Mesenchymal stem cell (in vitro differentiated cells and primary cell): ENCODE measurements at regions not wholly inside any gene's neighbourhood (a gene's known extent, or its start where the extent isn't known, plus 50 kb on each side); places are given as distances from the start of the nearest gene placed in this dataset.

Experiments
- DNase-seq: peaks from one replicate; pipeline ENCODE4 v3.0.0-alpha.2; 2013
- H2AFZ ChIP-seq: one replicate; pipeline ENCODE4 v1.6.1; 2013; ENCODE audit warnings: low read depth, mild to moderate bottlenecking, control low read depth, inconsistent platforms, low read length, moderate library complexity
- H2AK5ac ChIP-seq: 2 replicates; pipeline ENCODE4 v1.6.1; 2013; ENCODE audit warnings: low read length, moderate library complexity, mild to moderate bottlenecking, inconsistent platforms; ENCODE audit not compliant: severe bottlenecking
- H2BK120ac ChIP-seq: one replicate; pipeline ENCODE4 v1.6.1; 2013; ENCODE audit warnings: low read depth, mild to moderate bottlenecking, inconsistent platforms, low read length, moderate library complexity
- H2BK12ac ChIP-seq, 2 experiments: one replicate each; pipeline ENCODE4 v1.6.1; 2013; ENCODE audit warnings: inconsistent platforms in 2 of 2, low read length in 2 of 2, mild to moderate bottlenecking in 2 of 2, moderate library complexity in 2 of 2, control low read depth in 1 of 2
- H2BK15ac ChIP-seq: one replicate; pipeline ENCODE4 v1.6.1; 2013; ENCODE audit warnings: mild to moderate bottlenecking, low read depth, inconsistent platforms; ENCODE audit not compliant: poor library complexity, severe bottlenecking
- H2BK5ac ChIP-seq: 2 replicates; pipeline ENCODE4 v1.6.1; 2013; ENCODE audit warnings: low read depth, mild to moderate bottlenecking, low read length, control low read depth, inconsistent platforms; ENCODE audit not compliant: poor library complexity, severe bottlenecking
- H3K14ac ChIP-seq, 2 experiments: one replicate each; pipeline ENCODE4 v1.6.1; 2013; ENCODE audit warnings: inconsistent platforms in 2 of 2, low read length in 2 of 2, control low read depth in 1 of 2, mild to moderate bottlenecking in 1 of 2, moderate library complexity in 1 of 2
- H3K18ac ChIP-seq, 2 experiments: one replicate each; pipeline ENCODE4 v1.6.1; 2013; ENCODE audit warnings: inconsistent platforms in 2 of 2, low read length in 2 of 2, control low read depth in 1 of 2, low read depth in 1 of 2, mild to moderate bottlenecking in 1 of 2
- H3K23ac ChIP-seq, 2 experiments: one replicate each; pipeline ENCODE4 v1.6.1; 2013; ENCODE audit warnings: inconsistent platforms in 2 of 2, low read length in 2 of 2, mild to moderate bottlenecking in 2 of 2, moderate library complexity in 2 of 2, control low read depth in 1 of 2
- H3K27ac ChIP-seq: 2 replicates; pipeline ENCODE4 v1.5.1; 2013; ENCODE audit warnings: mild to moderate bottlenecking, moderate library complexity, low read length, control low read depth, inconsistent platforms; ENCODE audit not compliant: poor library complexity, severe bottlenecking
- H3K27me3 ChIP-seq, 2 experiments: 2 replicates each; pipeline versions ENCODE4 v1.6.1 to v1.7.0; 2013; ENCODE audit warnings: low read length in 2 of 2, mild to moderate bottlenecking in 2 of 2, moderate library complexity in 2 of 2, control low read depth in 1 of 2, inconsistent platforms in 1 of 2; ENCODE audit not compliant: control insufficient read depth in 1 of 2, insufficient read depth in 1 of 2
- H3K36me3 ChIP-seq, 2 experiments: 2 replicates each; pipeline versions ENCODE4 v1.6.1 to v1.7.0; 2013; ENCODE audit warnings: low read length in 2 of 2, control low read depth in 1 of 2, inconsistent platforms in 1 of 2, low read depth in 1 of 2, mild to moderate bottlenecking in 1 of 2; ENCODE audit not compliant: insufficient read depth in 2 of 2, control insufficient read depth in 1 of 2
- H3K4ac ChIP-seq, 2 experiments: one replicate each; pipeline ENCODE4 v1.6.1; 2013; ENCODE audit warnings: inconsistent platforms in 2 of 2, low read length in 2 of 2, mild to moderate bottlenecking in 2 of 2, moderate library complexity in 2 of 2, control low read depth in 1 of 2, low read depth in 1 of 2
- H3K4me1 ChIP-seq: 2 replicates; pipeline ENCODE4 v1.6.1; 2013; ENCODE audit warnings: low read depth, low read length, control low read depth; ENCODE audit not compliant: control insufficient read depth, insufficient read depth
- H3K4me2 ChIP-seq: 2 replicates; pipeline ENCODE4 v1.6.1; 2013; ENCODE audit warnings: low read length, mild to moderate bottlenecking, inconsistent platforms; ENCODE audit not compliant: poor library complexity, severe bottlenecking
- H3K4me3 ChIP-seq, 2 experiments: 2 replicates each; pipeline versions ENCODE4 v1.5.1 to v1.7.0; 2013; ENCODE audit warnings: low read length in 2 of 2, mild to moderate bottlenecking in 2 of 2, control low read depth in 1 of 2, low read depth in 1 of 2; ENCODE audit not compliant: insufficient read depth in 1 of 2
- H3K79me1 ChIP-seq: replicated peaks from 2 replicates; pipeline ENCODE4 v1.6.1; 2013; ENCODE audit warnings: mild to moderate bottlenecking, control low read depth, low read length, inconsistent platforms; ENCODE audit not compliant: poor library complexity, severe bottlenecking
- H3K9ac ChIP-seq: 2 replicates; pipeline ENCODE4 v1.7.0; 2013; ENCODE audit warnings: mild to moderate bottlenecking, low read length, moderate library complexity
- H3K9me3 ChIP-seq: 2 replicates; pipeline ENCODE4 v1.7.0; 2013; ENCODE audit warnings: mild to moderate bottlenecking, low read length; ENCODE audit not compliant: control insufficient read depth
- H4K8ac ChIP-seq: one replicate; pipeline ENCODE4 v1.6.1; 2013; ENCODE audit warnings: inconsistent platforms, mild to moderate bottlenecking, low read length, moderate library complexity
- H4K91ac ChIP-seq: one replicate; pipeline ENCODE4 v1.6.1; 2013; ENCODE audit warnings: mild to moderate bottlenecking, low read length, inconsistent platforms
- WGBS: methylation state at CpG from one replicate; pipeline ENCODE4 v1.1.7; 2013; ENCODE audit warnings: mixed read lengths; 5-methylcytosine and 5-hydroxymethylcytosine counted together

DNA sequence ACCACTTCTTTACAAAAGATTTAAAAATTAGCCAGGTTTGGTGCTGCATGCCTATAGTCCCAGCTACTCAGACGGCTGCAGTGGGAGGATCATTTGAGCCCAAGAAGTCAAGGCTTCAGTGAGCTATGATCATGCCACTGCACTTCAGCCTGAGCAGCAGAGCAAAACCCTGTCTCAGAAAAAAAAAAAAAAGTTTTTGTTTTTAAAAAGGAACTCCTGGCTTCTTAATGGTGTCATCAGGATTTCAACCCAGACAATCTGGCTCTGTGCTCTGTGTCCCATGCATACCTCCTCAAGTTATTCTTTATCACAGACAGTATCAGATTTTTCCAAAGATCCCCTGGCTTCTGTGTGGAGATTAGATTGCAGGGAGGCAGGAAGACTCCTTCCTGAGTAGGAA is 64.2 kb upstream of the IL12A start:
- H2BK12ac ChIP-seq: no peak overlapping the region
- no peak overlapping the region for H3K4me3 ChIP-seq
- H3K4me1 ChIP-seq: peaks cover 17% of the 10 kb centered on the region
- H3K18ac ChIP-seq: no peak overlapping the region
- H3K36me3 ChIP-seq: no peaks in the 10 kb centered on the region
- no peak overlapping the region for H4K8ac ChIP-seq
- H3K4me2 ChIP-seq: no peak overlapping the region
- DNase-seq: no peak
- H4K91ac ChIP-seq: no peak overlapping the region
- H2BK120ac ChIP-seq: no peak overlapping the region
- no peak overlapping the region for H3K14ac ChIP-seq
- H3K27me3 ChIP-seq: no peaks in the 10 kb centered on the region
- H3K23ac ChIP-seq: no peak overlapping the region
- H3K9me3 ChIP-seq: no peaks in the 10 kb centered on the region
- H3K9ac ChIP-seq: no peak overlapping the region
- H2AK5ac ChIP-seq: peak overlapping the region; percentile 44
- no peak overlapping the region for H2BK15ac ChIP-seq
- no peak overlapping the region for H3K27ac ChIP-seq
- H2BK5ac ChIP-seq: no peak overlapping the region
- H3K79me1 ChIP-seq: no peaks in the 10 kb centered on the region
- WGBS: 85% methylated on average over 1 of the region's 1 CpG
- H3K4ac ChIP-seq: no peak overlapping the region
- no peak overlapping the region for H2AFZ ChIP-seq

DNA sequence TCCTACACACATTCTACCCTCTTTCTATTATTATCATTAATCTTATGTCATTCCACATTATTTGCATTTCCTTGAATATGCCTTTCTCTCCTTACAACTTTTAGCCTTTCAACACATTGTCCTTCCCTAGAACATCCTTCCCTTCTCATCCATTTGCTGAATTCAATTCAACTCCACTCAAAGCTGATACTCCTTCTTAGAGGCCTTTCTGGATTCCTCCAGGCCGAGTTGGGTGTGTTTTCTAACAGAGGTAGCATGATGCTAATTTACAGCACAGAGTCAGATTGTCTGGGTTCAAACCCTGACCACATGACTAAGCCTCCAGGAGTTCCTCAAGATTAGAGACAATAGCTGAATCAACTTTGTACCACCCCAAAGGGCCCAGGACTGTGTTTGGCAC is 63.4 kb upstream of the IL12A start:
- Histone ChIP-seq H3K27ac (no peak overlapping the region), H2BK12ac (no peak overlapping the region), H3K9me3 (no peaks in the 10 kb centered on the region), H3K4me2 (no peak overlapping the region), H3K79me1 (no peaks in the 10 kb centered on the region), H3K4ac (no peak overlapping the region), H3K14ac (no peak overlapping the region), H2BK5ac (no peak overlapping the region), H2BK120ac (no peak overlapping the region), H3K4me1 (peaks cover 20% of the 10 kb centered on the region), H3K23ac (no peak overlapping the region), H4K91ac (no peak overlapping the region), H4K8ac (no peak overlapping the region), H3K9ac (no peak overlapping the region), H2AK5ac (no peak overlapping the region), H3K27me3 (no peaks in the 10 kb centered on the region), H3K18ac (no peak overlapping the region), H2AFZ (no peak overlapping the region), H3K4me3 (no peak overlapping the region), H3K36me3 (no peaks in the 10 kb centered on the region), H2BK15ac (no peak overlapping the region)
- 100% methylated on average over 1 of the region's 1 CpG for WGBS
- DNase-seq: no peak

DNA sequence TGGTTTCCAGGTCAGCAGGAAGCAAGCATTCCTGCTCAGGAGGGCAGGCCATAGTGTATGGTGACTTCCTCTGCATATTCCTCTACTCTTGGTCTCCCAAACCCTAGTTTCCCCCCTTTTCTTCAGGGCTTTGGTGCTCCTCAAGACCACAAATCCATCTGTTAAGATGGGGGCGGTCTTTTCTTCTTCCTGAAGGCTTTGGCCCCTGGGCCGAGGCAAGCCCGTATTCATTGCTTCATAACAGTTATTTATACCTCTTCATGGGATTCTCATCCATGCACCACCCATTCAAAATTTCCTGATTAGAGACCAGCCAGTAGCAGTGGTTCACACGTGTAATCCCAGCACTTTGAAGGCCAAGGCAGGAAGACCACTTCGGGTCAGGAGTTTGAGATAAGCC is 62.1 kb upstream of the IL12A start:
- Histone ChIP-seq H3K4ac (no peak overlapping the region), H3K14ac (no peak overlapping the region), H3K4me3 (no peak overlapping the region), H3K36me3 (no peaks in the 10 kb centered on the region), H3K9me3 (no peaks in the 10 kb centered on the region), H3K4me1 (peaks cover 23% of the 10 kb centered on the region), H3K23ac (no peak overlapping the region), H3K9ac (no peak overlapping the region), H2BK120ac (no peak overlapping the region), H2AFZ (no peak overlapping the region), H3K27me3 (no peaks in the 10 kb centered on the region), H4K91ac (no peak overlapping the region), H3K27ac (no peak overlapping the region), H3K18ac (peak overlapping the region; percentile 16 to 19), H2BK12ac (peak overlapping the region in 1 of 2 experiments; percentile 21), H3K79me1 (no peaks in the 10 kb centered on the region), H3K4me2 (no peak overlapping the region), H4K8ac (no peak overlapping the region), H2BK5ac (no peak overlapping the region), H2BK15ac (peak overlapping the region; percentile 6), H2AK5ac (peak overlapping the region; percentile 98)
- no peak for DNase-seq
- 97% methylated on average over 5 of the region's 5 CpGs for WGBS

DNA sequence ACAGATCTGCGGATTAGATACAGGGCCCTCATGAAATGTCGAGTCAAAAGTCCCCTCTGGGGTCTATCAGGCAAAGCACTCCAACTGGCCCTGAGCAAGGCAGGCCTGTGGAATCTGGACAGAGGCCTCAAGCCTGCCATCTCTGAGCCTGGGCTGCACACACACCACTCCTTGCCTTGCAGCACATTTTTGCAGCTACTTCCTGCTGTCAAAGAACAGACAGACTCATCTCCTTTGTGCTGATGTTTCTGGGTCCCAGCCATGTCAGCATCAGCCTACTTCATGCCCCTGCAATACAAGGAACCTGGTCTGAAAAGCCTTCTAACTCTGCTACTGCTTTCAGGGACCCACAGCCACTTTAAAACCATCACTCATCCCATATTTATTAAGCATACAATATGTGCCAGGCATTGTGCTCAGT is 60.6 kb upstream of the IL12A start:
- H3K27ac ChIP-seq: peak overlapping the region; percentile 93
- no peak overlapping the region for H3K4me2 ChIP-seq
- no peaks in the 10 kb centered on the region for H3K27me3 ChIP-seq
- no peak overlapping the region for H3K23ac ChIP-seq
- peak overlapping the region; percentile 2 to 80 for H3K4ac ChIP-seq
- H3K18ac ChIP-seq: peak overlapping the region; percentile 70 to 86
- H2BK15ac ChIP-seq: no peak overlapping the region
- no peaks in the 10 kb centered on the region for H3K79me1 ChIP-seq
- no peaks in the 10 kb centered on the region for H3K36me3 ChIP-seq
- H2BK5ac ChIP-seq: peak overlapping the region; percentile 91
- H3K9ac ChIP-seq: peak overlapping the region; percentile 19
- H2BK120ac ChIP-seq: peak overlapping the region; percentile 66
- peaks cover 23% of the 10 kb centered on the region for H3K4me1 ChIP-seq
- H2AFZ ChIP-seq: no peak overlapping the region
- DNase-seq: peak; percentile 54
- H3K14ac ChIP-seq: no peak overlapping the region
- H4K91ac ChIP-seq: peak overlapping the region; percentile 91
- peak overlapping the region; percentile 41 for H4K8ac ChIP-seq
- H2AK5ac ChIP-seq: peak overlapping the region; percentile 98
- no peaks in the 10 kb centered on the region for H3K9me3 ChIP-seq
- no peak overlapping the region for H3K4me3 ChIP-seq
- peak overlapping the region; percentile 26 to 95 for H2BK12ac ChIP-seq
- 32% methylated on average over 2 of the region's 2 CpGs for WGBS
